Endothelial cell of umbilical vein (primary cell): ENCODE measurements at regions not wholly inside any gene's neighbourhood (a gene's known extent, or its start where the extent isn't known, plus 50 kb on each side); places are given as distances from the start of the nearest gene placed in this dataset.

Experiments used
- BruUV-seq: library from RNA; stranded (reverse); fragments of 400-500 nt; replicated peaks from 2 replicates; lab custom pipeline; 2021; lab: Mats Ljungman, UMichigan
- CTCF ChIA-PET: fragments of 300-600, 350-600 bp; sonication (Branson Sonifier 250); formaldehyde crosslinking; loops from one replicate; lab custom pipeline; 2021; ENCODE audit warnings: antibody characterized with exemption, inconsistent platforms; lab: Charles Lee
- POLR2A ChIA-PET: fragments of 300-600, 350-600 bp; sonication (Branson Sonifier 250); formaldehyde crosslinking; loops from one replicate; lab custom pipeline; 2021; ENCODE audit warnings: antibody characterized with exemption, inconsistent platforms; lab: Charles Lee
- DNase-seq: peaks from one replicate; pipeline ENCODE4 v3.0.0-alpha.2; 2011; ENCODE audit warnings: low read depth, low spot score
- FAIRE-seq: peaks from 2 replicates; lab custom pipeline; 2011; peaks lifted over from hg19 to GRCh38; lab: Jason Lieb, UNC
- H2AFZ ChIP-seq: 2 replicates; pipeline ENCODE4 v1.6.0; 2012; ENCODE audit warnings: low read depth, low read length, control low read depth, inconsistent platforms
- H3K27ac ChIP-seq: 2 replicates; pipeline ENCODE4 v1.5.1; 2011; ENCODE audit warnings: low read depth, mild to moderate bottlenecking, control low read depth, low read length, moderate library complexity; ENCODE audit not compliant: insufficient read depth
- H3K27me3 ChIP-seq, 2 experiments: 2 replicates each; pipeline versions ENCODE4 v1.6.0 to v1.6.1; 2011; ENCODE audit warnings: low read length in 2 of 2, mixed read lengths in 1 of 2; ENCODE audit not compliant: control insufficient read depth in 2 of 2, insufficient read depth in 2 of 2
- H3K36me3 ChIP-seq, 2 experiments: 2 replicates in 1 of 2; 3 replicates in 1 of 2; pipeline ENCODE4 v1.5.1; 2011; ENCODE audit warnings: low read length in 2 of 2, mild to moderate bottlenecking in 1 of 2, moderate library complexity in 1 of 2; ENCODE audit not compliant: control insufficient read depth in 2 of 2, insufficient read depth in 2 of 2; ENCODE audit errors: extremely low read depth in 1 of 2
- H3K4me1 ChIP-seq: 3 replicates; pipeline ENCODE4 v1.5.1; 2011; ENCODE audit warnings: mild to moderate bottlenecking, low read length; ENCODE audit not compliant: control insufficient read depth, insufficient read depth; ENCODE audit errors: extremely low read depth
- H3K4me2 ChIP-seq: 2 replicates; pipeline ENCODE4 v1.6.1; 2011; ENCODE audit warnings: low read length, control low read depth, mixed read lengths; ENCODE audit not compliant: insufficient read depth
- H3K4me3 ChIP-seq, 3 experiments: fragments of 200-600 bp in 1 of 3; sonication (generic), shearing (Covaris generic) in 1 of 3; replicated peaks in 1 of 3; 2 replicates each; pipeline ENCODE4 v1.5.1; 2011 to 2016; ENCODE audit warnings: control low read depth in 3 of 3, low read length in 3 of 3, mild to moderate bottlenecking in 2 of 3, inconsistent platforms in 1 of 3, low read depth in 1 of 3, moderate library complexity in 1 of 3; ENCODE audit not compliant: insufficient read depth in 1 of 3
- H3K79me2 ChIP-seq: 2 replicates; pipeline ENCODE4 v1.6.0; 2012; ENCODE audit warnings: low read length, inconsistent platforms; ENCODE audit not compliant: control insufficient read depth, insufficient read depth
- H3K9ac ChIP-seq: replicated peaks from 2 replicates; pipeline ENCODE3; 2011; ENCODE audit warnings: low read length, control low read depth; ENCODE audit not compliant: insufficient read depth; ENCODE audit errors: extremely low read depth
- H3K9me1 ChIP-seq: replicated peaks from 3 replicates; pipeline ENCODE4 v1.6.0; 2011; ENCODE audit warnings: mild to moderate bottlenecking, low read length; ENCODE audit not compliant: control insufficient read depth, insufficient read depth; ENCODE audit errors: extremely low read depth
- H3K9me3 ChIP-seq: replicated peaks from 2 replicates; pipeline ENCODE4 v1.5.1; 2012; ENCODE audit warnings: low read length, inconsistent platforms; ENCODE audit not compliant: control insufficient read depth, insufficient read depth
- H4K20me1 ChIP-seq: replicated peaks from 2 replicates; pipeline ENCODE3; 2011; ENCODE audit warnings: mild to moderate bottlenecking, low read length; ENCODE audit not compliant: control insufficient read depth, insufficient read depth; ENCODE audit errors: extremely low read depth
- CTCF ChIP-seq, 2 donors: IDR thresholded peaks; 1 replicate in 1 of 2; 2 replicates in 1 of 2; pipeline ENCODE4 v1.5.1; 2011; ENCODE audit warnings: low read length in 2 of 2, mild to moderate bottlenecking in 2 of 2, moderate library complexity in 2 of 2, control low read depth in 1 of 2, inconsistent platforms in 1 of 2, low read depth in 1 of 2; ENCODE audit not compliant: insufficient read depth in 1 of 2; ENCODE audit errors: extremely low read depth in 1 of 2
- EZH2 ChIP-seq: IDR thresholded peaks from 2 replicates; pipeline ENCODE4 v1.6.1; 2012; ENCODE audit warnings: borderline replicate concordance, low read depth, mild to moderate bottlenecking, moderate library complexity, low read length, inconsistent platforms; ENCODE audit not compliant: severe bottlenecking
- FOS ChIP-seq: IDR thresholded peaks from 2 replicates; pipeline ENCODE4 v1.6.1; 2011; ENCODE audit warnings: mild to moderate bottlenecking, low read length, moderate library complexity, borderline replicate concordance; ENCODE audit not compliant: insufficient read depth
- GATA2 ChIP-seq: IDR thresholded peaks from 2 replicates; pipeline ENCODE4 v1.7.0; 2011; ENCODE audit warnings: low read depth, mild to moderate bottlenecking, moderate library complexity, mixed read lengths, low read length; ENCODE audit not compliant: insufficient read length, insufficient read depth
- JUN ChIP-seq: IDR thresholded peaks from 2 replicates; pipeline ENCODE4 v1.6.1; 2011; ENCODE audit warnings: borderline replicate concordance, low read depth; ENCODE audit not compliant: insufficient read length, insufficient read depth
- MAX ChIP-seq: IDR thresholded peaks from 2 replicates; pipeline ENCODE4 v1.6.1; 2011; ENCODE audit not compliant: insufficient read depth, insufficient read length
- MYC ChIP-seq: IDR thresholded peaks from one replicate; pipeline ENCODE4 v1.6.1; 2011; ENCODE audit warnings: mild to moderate bottlenecking, low read depth, low read length
- POLR2A ChIP-seq: IDR thresholded peaks from 2 replicates; pipeline ENCODE4 v1.6.1; 2012; ENCODE audit warnings: low read depth, mild to moderate bottlenecking, control low read depth, low read length
- POLR2AphosphoS5 ChIP-seq: IDR thresholded peaks from 2 replicates; pipeline ENCODE4 v1.6.1; 2012; ENCODE audit warnings: low read depth, mild to moderate bottlenecking, control low read depth, low read length, moderate library complexity; ENCODE audit not compliant: insufficient read depth
- dilution Hi-C: fragments of 300-500 bp; cut with MboI; formaldehyde crosslinking; loops from one replicate; pipeline ENCODE4 v1.15.0; 2019; ENCODE audit warnings: low sequenced_read_pairs; ENCODE audit not compliant: extremely low pct_ligation_motif_present
- intact Hi-C: fragments of 100-400 bp; cut with micrococcal nuclease; formaldehyde crosslinking; loops from one replicate; pipeline ENCODE4 v1.10.0; 2022

- Histone ChIP-seq H3K4me3 (no peak overlapping the region), H3K9me1 (no peaks in the 10 kb centered on the region), H2AFZ (no peak overlapping the region), H3K4me2 (no peak overlapping the region), H3K27ac (no peak overlapping the region), H3K9me3 (peaks cover 4% of the 10 kb centered on the region), H3K79me2 (no peaks in the 10 kb centered on the region), H3K36me3 (no peaks in the 10 kb centered on the region), H3K27me3 (no peaks in the 10 kb centered on the region), H3K4me1 (no peaks in the 10 kb centered on the region), H3K9ac (no peak overlapping the region), H4K20me1 (no peaks in the 10 kb centered on the region)
- ChIA-PET POLR2A (no interaction called here), CTCF (no interaction called here)
- TF ChIP-seq POLR2A (no peak), EZH2 (no peak), FOS (no peak), MAX (no peak), JUN (no peak), GATA2 (no peak), POLR2AphosphoS5 (no peak), CTCF (IDR thresholded peaks at IDR 0.05; ENCODE audit: extremely low read depth in 1 of 2, insufficient read depth in 1 of 2, low read depth in 1 of 2, low read length in 2 of 2) (no peak), MYC (no peak)
- no TSS peak for BruUV-seq
- dilution Hi-C loops (no loop called here), intact Hi-C loops (no loop called here)
- no peak for DNase-seq
- no peak for FAIRE-seq
Measured at GRCh38 chr16:79393127-79393526, 207.4 kb downstream of the MAF start.
